Left ventricle myocardium inferior (tissue), 1 donor: ENCODE measurements at regions not wholly inside any gene's neighbourhood (a gene's known extent, or its start where the extent isn't known, plus 50 kb on each side); places are given as distances from the start of the nearest gene placed in this dataset.

Experiments
- DNase-seq: peaks from one replicate; pipeline ENCODE4 v3.0.0-alpha.2; 2020
- H3K27ac ChIP-seq: fragments of 200-600 bp; replicated peaks from 2 replicates; pipeline ENCODE4 v1.8.0; 2021
- H3K27me3 ChIP-seq: fragments of 200-600 bp; 2 replicates; pipeline ENCODE4 v1.8.0; 2021; ENCODE audit warnings: low read depth
- H3K36me3 ChIP-seq: fragments of 200-600 bp; 2 replicates; pipeline ENCODE4 v1.8.0; 2021
- H3K4me1 ChIP-seq: fragments of 200-600 bp; 2 replicates; pipeline ENCODE4 v1.8.0; 2021
- H3K4me3 ChIP-seq: fragments of 200-600 bp; 2 replicates; pipeline ENCODE4 v1.8.0; 2021; ENCODE audit warnings: mild to moderate bottlenecking, moderate library complexity
- H3K9me3 ChIP-seq: fragments of 200-600 bp; replicated peaks from 2 replicates; pipeline ENCODE4 v1.8.0; 2021
- CTCF ChIP-seq: fragments of 200-600 bp; IDR thresholded peaks from 2 replicates; pipeline ENCODE4 v1.8.0; 2021; ENCODE audit warnings: antibody characterized with exemption, mild to moderate bottlenecking, borderline replicate concordance
- intact Hi-C: fragments of 100-400 bp; cut with micrococcal nuclease; formaldehyde crosslinking; loops from one replicate; pipeline ENCODE4 v1.11.0; 2022
- donor health status: DM: no; HTN: yes; CAD: no; lungs with severe emphysema.

GRCh38 chr6:21526974-21527373 is 66.6 kb upstream of the SOX4 start:
- intact Hi-C loops = no loop called here
- no peak for TF ChIP-seq CTCF
- H3K9me3 ChIP-seq = no peaks in the 10 kb centered on the region
- no peaks in the 10 kb centered on the region for H3K27me3 ChIP-seq
- H3K36me3 ChIP-seq = no peaks in the 10 kb centered on the region
- H3K4me3 ChIP-seq = no peak overlapping the region
- DNase-seq = no peak
- H3K4me1 ChIP-seq = no peaks in the 10 kb centered on the region
- H3K27ac ChIP-seq = no peak overlapping the region

DNA sequence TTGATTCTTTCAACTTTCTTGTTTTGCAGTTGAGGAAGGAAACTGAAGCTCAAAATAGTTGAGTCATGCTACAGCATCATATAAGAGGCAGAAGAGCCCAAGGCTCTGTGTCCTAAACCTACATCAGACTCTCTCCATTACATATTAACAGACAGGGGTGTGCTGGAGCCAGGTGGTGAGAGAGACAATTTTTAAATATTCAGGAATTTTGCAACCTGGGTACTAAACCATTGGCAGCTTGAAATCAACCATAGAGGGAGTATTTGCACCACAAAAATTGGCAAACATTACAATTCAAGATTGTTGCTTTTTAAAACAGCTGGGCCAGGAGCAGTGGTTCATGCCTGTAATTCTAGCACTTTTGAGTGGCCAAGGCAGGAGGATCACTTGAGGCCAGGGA is 65.8 kb upstream of the SOX4 start:
- Histone ChIP-seq H3K9me3 (no peaks in the 10 kb centered on the region), H3K4me1 (peaks cover 6% of the 10 kb centered on the region), H3K4me3 (no peak overlapping the region), H3K36me3 (no peaks in the 10 kb centered on the region), H3K27me3 (no peaks in the 10 kb centered on the region), H3K27ac (no peak overlapping the region)
- intact Hi-C loops = no loop called here
- no peak for DNase-seq
- no peak for TF ChIP-seq CTCF

DNA sequence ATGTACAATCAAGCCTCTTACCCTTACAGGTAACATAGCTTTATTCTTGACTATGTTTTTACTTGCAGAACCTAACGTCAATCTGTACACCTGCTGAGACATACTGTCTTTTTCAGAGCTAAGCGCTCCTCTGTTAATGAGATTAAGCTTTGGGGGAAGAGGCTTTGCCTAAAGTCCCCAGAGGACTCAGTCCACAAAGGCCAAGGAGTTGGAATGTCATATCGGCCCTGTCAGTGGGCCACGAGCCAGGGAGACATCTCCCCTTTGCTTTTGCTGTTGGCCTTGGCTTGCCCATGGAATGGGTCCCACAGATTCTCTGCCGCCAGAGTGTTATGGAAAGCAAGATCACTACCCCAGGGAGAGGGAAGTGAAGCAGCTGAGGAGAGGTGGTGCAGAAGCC is 64.1 kb upstream of the SOX4 start:
- DNase-seq = no peak
- Histone ChIP-seq H3K4me3 (no peak overlapping the region), H3K27me3 (no peaks in the 10 kb centered on the region), H3K36me3 (no peaks in the 10 kb centered on the region), H3K9me3 (no peaks in the 10 kb centered on the region), H3K4me1 (peaks cover 6% of the 10 kb centered on the region), H3K27ac (no peak overlapping the region)
- intact Hi-C loops = no loop called here
- TF ChIP-seq CTCF = no peak

DNA sequence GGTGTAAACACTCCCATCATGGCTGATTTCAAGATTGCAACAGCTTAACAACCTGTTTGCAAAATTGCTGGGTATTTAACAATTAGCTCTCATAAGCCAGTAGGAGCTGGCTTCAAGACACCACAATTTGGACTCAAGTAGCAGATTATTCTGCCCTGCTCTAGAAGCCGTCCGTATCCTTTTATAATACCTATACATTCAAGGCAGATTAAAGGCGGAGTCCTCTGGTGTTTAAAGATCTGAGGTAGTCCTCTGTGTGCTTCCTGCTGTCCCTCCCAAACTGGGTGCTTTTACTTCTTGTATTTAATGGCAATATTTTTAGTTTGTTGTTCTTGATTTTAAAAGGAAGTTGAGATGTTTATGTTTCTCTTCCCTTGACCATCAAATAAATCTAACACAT is 62.2 kb upstream of the SOX4 start:
- no peak for TF ChIP-seq CTCF
- Histone ChIP-seq H3K36me3 (no peaks in the 10 kb centered on the region), H3K4me3 (no peak overlapping the region), H3K9me3 (no peaks in the 10 kb centered on the region), H3K4me1 (peaks cover 6% of the 10 kb centered on the region), H3K27ac (no peak overlapping the region), H3K27me3 (no peaks in the 10 kb centered on the region)
- intact Hi-C loops = no loop called here
- no peak for DNase-seq

DNA sequence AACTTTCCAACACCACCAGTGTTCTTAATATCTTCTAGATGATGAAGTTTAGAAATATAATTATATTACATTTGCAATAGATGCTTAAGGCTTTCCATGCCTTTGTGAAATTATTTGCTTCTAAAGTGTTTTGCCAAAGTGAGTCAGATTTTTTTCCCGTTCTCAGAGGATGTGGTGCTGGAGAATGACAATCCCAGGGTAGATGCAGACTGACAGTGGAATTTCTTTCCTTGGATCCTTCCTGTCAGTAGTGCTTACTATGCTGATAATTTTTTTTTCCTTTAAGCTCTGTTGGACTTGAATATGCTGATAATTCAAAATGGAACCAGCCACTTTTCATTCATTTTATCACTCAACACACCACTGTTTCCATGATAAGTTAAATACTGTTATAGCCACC is 59.9 kb upstream of the SOX4 start:
- intact Hi-C loops = no loop called here
- H3K4me1 ChIP-seq = peaks cover 6% of the 10 kb centered on the region
- H3K27ac ChIP-seq = no peak overlapping the region
- no peak for DNase-seq
- H3K27me3 ChIP-seq = no peaks in the 10 kb centered on the region
- no peaks in the 10 kb centered on the region for H3K9me3 ChIP-seq
- no peak overlapping the region for H3K4me3 ChIP-seq
- TF ChIP-seq CTCF = no peak
- H3K36me3 ChIP-seq = no peaks in the 10 kb centered on the region

GRCh38 chr6:21536280-21536766 is 57.2 kb upstream of the SOX4 start:
- TF ChIP-seq CTCF = no peak
- no peak overlapping the region for H3K27ac ChIP-seq
- H3K4me3 ChIP-seq = no peak overlapping the region
- H3K36me3 ChIP-seq = no peaks in the 10 kb centered on the region
- H3K4me1 ChIP-seq = peaks cover 6% of the 10 kb centered on the region
- no peak for DNase-seq
- no peaks in the 10 kb centered on the region for H3K9me3 ChIP-seq
- intact Hi-C loops = no loop called here
- H3K27me3 ChIP-seq = no peaks in the 10 kb centered on the region
